HPDE6-E6E7 (cell line): ENCODE measurements at regions not wholly inside any gene's neighbourhood (a gene's known extent, or its start where the extent isn't known, plus 50 kb on each side); places are given as distances from the start of the nearest gene placed in this dataset.
"Not testable (repeated sequence)": the region's sequence is repeated elsewhere in the genome, so short reads cannot be mapped to it uniquely, and the experiment has no call there.

Experiments
- DNase-seq: peaks from one replicate; pipeline ENCODE4 v3.0.0; 2011; ENCODE audit warnings: missing footprints; ENCODE audit errors: extremely low spot score

GRCh38 chr17:30639391-30639790, 162.2 kb downstream of the GOSR1 start:
- DNase-seq, result not testable (repeated sequence)

GRCh38 chr17:30638968-30639367, 161.8 kb downstream of the GOSR1 start:
- not testable (repeated sequence) for DNase-seq

GRCh38 chr17:30631651-30632050, 154.4 kb downstream of the GOSR1 start:
- DNase-seq, result not testable (repeated sequence)

GRCh38 chr17:30625380-30625779, 148.2 kb downstream of the GOSR1 start:
- DNase-seq, result not testable (repeated sequence)

- DNase-seq, result not testable (repeated sequence)
These were observed 147.0 kb downstream of the GOSR1 start for GRCh38 chr17:30624180-30624579.

- not testable (repeated sequence) for DNase-seq
These were observed 132.5 kb downstream of the GOSR1 start for GRCh38 chr17:30609682-30610081.

GRCh38 chr17:30605523-30605922, 128.3 kb downstream of the GOSR1 start:
- no peak for DNase-seq

GRCh38 chr17:30605027-30605426, 127.8 kb downstream of the GOSR1 start:
- no peak for DNase-seq

- DNase-seq, result not testable (repeated sequence)
These were observed 125.2 kb downstream of the GOSR1 start for GRCh38 chr17:30602396-30602795.

- DNase-seq, result not testable (repeated sequence)
These were observed 124.8 kb downstream of the GOSR1 start for GRCh38 chr17:30601984-30602383.

GRCh38 chr17:30600830-30601494, 123.8 kb downstream of the GOSR1 start:
- DNase-seq, result peak; percentile 4

GRCh38 chr17:30600060-30600829, 123.0 kb downstream of the GOSR1 start:
- peak; percentile 75 for DNase-seq

- DNase-seq, result no peak
These were observed 122.3 kb downstream of the GOSR1 start for GRCh38 chr17:30599428-30600059.

GRCh38 chr17:30597776-30598288, 120.6 kb downstream of the GOSR1 start:
- DNase-seq, result no peak

GRCh38 chr17:30596948-30597775, 120.0 kb downstream of the GOSR1 start:
- DNase-seq, result not testable (repeated sequence)

GRCh38 chr17:30594953-30595371, 117.8 kb downstream of the GOSR1 start:
- DNase-seq, result not testable (repeated sequence)

GRCh38 chr17:30594223-30594952, 117.2 kb downstream of the GOSR1 start:
- no peak for DNase-seq

- DNase-seq, result no peak
These were observed 113.0 kb downstream of the GOSR1 start for GRCh38 chr17:30590081-30590733.

GRCh38 chr17:30589431-30589830, 112.2 kb downstream of the GOSR1 start:
- no peak for DNase-seq

- DNase-seq, result no peak
These were observed 111.6 kb downstream of the GOSR1 start for GRCh38 chr17:30588798-30589247.
